ENCODE measurements at regions not wholly inside any gene's neighbourhood (a gene's known extent, or its start where the extent isn't known, plus 50 kb on each side); places are given as distances from the start of the nearest gene placed in this dataset.

DNA sequence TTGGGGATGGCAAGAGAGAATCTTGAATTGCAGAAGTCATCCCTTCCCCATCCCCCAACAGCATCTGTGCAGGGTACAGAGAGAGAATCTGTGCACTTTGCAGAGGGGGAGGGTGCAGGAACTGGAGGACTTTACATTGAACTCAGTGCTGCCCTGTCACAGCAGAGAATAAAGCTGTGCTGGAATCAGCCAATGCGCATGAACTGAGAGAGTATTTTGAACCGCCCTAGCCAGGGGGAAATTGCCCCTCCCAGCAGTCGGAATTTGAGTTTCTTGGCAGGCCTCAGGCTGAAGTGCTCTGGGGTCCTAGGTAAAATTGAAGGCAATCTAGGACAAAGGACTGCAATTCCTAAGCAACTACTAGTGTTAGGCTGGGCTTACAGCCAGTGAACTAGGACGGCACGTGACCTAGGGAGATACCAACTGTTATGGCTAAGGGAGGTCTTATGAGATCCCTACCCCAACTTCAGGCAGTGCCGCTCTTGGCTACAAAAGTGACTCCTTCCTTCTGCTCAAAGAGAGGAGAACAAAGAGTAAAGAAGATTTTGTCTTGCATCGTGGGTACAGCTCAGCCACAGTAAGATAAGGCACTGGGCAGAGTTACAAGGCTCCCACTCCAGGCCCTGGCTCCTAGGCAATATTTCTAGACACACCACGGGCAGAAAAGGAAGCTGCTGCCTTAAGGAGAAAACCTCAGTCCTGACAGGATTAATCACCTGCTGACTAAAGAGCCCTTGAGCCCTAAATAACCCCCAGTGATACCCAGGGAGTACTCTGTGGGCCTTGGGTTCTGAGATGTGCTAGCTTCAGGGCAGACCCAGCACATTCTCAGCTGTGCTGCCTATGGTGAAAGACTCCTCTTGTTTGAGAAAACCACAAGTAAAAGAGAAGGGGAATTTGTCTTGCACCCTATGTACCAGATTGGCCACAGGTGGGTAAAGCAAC lies 300.5 kb upstream of the ALCAM start:
- Mint-ChIP-seq H3K9me3 (peaks cover 11% of the 10 kb centered on the region), H3K27me3 (ENCODE audit: low read depth, poor library complexity) (peaks cover 8% of the 10 kb centered on the region), H3K4me3 (no peak overlapping the region), H3K27ac (no peak overlapping the region), H3K36me3 (ENCODE audit: low read depth) (no peaks in the 10 kb centered on the region), H3K4me1 (peaks cover 13% of the 10 kb centered on the region)
- DNase-seq = no peak
- TF ChIP-seq, protein P1, sequence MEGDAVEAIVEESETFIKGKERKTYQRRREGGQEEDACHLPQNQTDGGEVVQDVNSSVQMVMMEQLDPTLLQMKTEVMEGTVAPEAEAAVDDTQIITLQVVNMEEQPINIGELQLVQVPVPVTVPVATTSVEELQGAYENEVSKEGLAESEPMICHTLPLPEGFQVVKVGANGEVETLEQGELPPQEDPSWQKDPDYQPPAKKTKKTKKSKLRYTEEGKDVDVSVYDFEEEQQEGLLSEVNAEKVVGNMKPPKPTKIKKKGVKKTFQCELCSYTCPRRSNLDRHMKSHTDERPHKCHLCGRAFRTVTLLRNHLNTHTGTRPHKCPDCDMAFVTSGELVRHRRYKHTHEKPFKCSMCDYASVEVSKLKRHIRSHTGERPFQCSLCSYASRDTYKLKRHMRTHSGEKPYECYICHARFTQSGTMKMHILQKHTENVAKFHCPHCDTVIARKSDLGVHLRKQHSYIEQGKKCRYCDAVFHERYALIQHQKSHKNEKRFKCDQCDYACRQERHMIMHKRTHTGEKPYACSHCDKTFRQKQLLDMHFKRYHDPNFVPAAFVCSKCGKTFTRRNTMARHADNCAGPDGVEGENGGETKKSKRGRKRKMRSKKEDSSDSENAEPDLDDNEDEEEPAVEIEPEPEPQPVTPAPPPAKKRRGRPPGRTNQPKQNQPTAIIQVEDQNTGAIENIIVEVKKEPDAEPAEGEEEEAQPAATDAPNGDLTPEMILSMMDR (IDR thresholded peaks at IDR 0.05) = no peak

DNA sequence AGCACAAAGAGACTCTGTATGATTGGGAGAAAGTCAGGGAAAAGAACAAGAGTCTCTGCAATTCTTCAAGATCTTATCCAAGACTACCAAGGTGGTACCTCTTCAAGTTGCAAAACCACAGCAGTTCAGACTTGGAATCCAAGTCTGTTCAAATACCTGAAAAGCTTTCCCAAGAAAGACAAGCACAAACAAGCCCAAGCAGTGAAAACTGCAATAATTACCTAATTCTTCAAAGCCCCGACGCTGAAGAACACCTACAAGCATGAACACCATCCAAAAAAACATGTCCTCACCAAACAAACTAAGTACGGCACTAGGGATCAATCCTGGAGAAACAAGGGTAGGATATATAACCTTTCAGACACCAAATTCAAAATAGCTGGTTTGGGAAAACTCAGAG lies 299.3 kb upstream of the ALCAM start:
- TF ChIP-seq, protein P1 (IDR thresholded peaks at IDR 0.05) = no peak
- no peaks in the 10 kb centered on the region for H3K36me3 Mint-ChIP-seq (ENCODE audit: low read depth)
- peaks cover 8% of the 10 kb centered on the region for H3K27me3 Mint-ChIP-seq (ENCODE audit: low read depth, poor library complexity)
- peaks cover 11% of the 10 kb centered on the region for H3K9me3 Mint-ChIP-seq
- H3K4me1 Mint-ChIP-seq = peaks cover 7% of the 10 kb centered on the region
- no peak overlapping the region for H3K4me3 Mint-ChIP-seq
- H3K27ac Mint-ChIP-seq = no peak overlapping the region
- no peak for DNase-seq

DNA sequence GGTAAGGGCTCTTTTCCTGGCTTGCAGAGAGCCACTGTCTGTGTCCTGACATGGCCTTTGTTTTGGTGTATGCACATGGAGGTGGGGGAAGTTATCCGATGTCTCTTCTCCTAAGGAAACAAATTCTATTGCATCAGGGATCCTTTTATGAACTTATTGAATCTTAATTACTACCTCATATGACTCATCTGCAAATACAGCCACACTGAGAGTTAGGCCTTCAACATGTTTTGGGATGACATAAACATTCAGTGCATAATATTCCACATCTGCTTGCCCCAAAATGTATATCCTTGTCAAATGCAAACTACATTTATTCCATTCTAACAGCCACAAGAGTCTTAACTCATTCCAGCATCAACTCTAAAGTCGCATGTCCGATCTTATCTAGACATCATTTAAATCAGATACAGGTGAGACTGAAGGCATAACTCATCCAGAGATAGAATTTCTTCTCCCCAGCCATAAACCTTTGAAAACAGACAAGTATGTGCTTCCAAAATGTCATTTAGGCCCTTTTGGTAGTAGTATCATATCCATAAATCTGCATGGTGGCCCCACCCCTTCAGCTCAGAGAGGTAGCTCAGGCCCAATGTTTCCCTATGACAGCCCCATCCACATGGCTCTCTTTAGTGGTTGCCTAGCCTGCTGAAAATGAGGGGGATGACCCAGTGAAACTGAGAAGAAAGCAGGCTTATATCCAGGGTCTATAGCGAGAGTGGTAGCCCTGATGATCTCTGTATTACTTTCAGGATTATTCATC lies 289.5 kb upstream of the ALCAM start:
- no peaks in the 10 kb centered on the region for H3K27me3 Mint-ChIP-seq (ENCODE audit: low read depth, poor library complexity)
- H3K27ac Mint-ChIP-seq = no peak overlapping the region
- peaks cover 21% of the 10 kb centered on the region for H3K9me3 Mint-ChIP-seq
- no peak for DNase-seq
- H3K36me3 Mint-ChIP-seq (ENCODE audit: low read depth) = no peaks in the 10 kb centered on the region
- no peak overlapping the region for H3K4me3 Mint-ChIP-seq
- TF ChIP-seq, protein P1 (IDR thresholded peaks at IDR 0.05) = no peak
- no peaks in the 10 kb centered on the region for H3K4me1 Mint-ChIP-seq

DNA sequence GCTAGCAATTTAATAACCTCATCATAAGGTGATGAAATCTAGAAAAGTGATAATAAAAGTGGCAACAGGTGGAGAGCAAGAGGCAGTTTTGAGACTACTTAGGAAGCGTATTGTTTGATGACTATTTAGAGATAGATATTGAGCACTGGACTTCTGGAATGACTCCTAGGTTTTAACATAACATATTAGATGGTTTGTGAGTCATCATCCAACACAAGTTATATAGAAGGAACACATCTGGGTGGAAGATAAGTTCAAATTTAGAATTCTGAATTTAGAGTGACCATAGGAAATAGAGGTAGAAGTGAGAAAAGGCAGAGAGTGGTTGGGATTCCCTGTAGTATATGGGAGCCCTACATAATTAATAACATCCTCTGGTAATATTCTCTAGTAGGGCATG lies 282.8 kb upstream of the ALCAM start:
- Mint-ChIP-seq H3K36me3 (ENCODE audit: low read depth) (no peaks in the 10 kb centered on the region), H3K4me3 (no peak overlapping the region), H3K9me3 (peaks cover 12% of the 10 kb centered on the region), H3K27me3 (ENCODE audit: low read depth, poor library complexity) (peaks cover 3% of the 10 kb centered on the region), H3K4me1 (no peaks in the 10 kb centered on the region), H3K27ac (no peak overlapping the region)
- TF ChIP-seq, protein P1 (IDR thresholded peaks at IDR 0.05) = no peak
- no peak for DNase-seq

DNA sequence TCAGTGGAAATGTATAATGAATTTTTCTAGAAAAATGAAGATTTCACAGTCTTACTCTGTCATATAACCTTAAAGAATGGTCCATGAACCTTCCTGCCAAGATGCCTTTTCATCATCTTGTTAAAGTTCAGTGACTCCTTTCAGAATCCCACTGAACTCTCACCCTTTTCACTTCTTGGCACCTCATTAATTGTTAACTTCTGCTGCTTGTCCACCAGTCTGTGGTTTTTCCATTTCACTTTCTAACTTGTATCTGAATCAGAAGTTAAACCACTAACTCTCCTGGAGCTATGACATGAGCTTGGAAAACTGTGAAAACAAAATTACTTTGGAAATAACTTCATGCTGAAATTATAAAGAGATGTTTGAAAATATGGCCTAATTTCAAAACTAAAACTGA lies 281.2 kb upstream of the ALCAM start:
- Mint-ChIP-seq H3K4me1 (no peaks in the 10 kb centered on the region), H3K36me3 (ENCODE audit: low read depth) (no peaks in the 10 kb centered on the region), H3K27ac (no peak overlapping the region), H3K9me3 (peaks cover 5% of the 10 kb centered on the region), H3K27me3 (ENCODE audit: low read depth, poor library complexity) (peaks cover 3% of the 10 kb centered on the region), H3K4me3 (no peak overlapping the region)
- no peak for DNase-seq
- TF ChIP-seq, protein P1 (IDR thresholded peaks at IDR 0.05) = no peak
